Neutrophil (primary cell): ENCODE measurements at regions not wholly inside any gene's neighbourhood (a gene's known extent, or its start where the extent isn't known, plus 50 kb on each side); places are given as distances from the start of the nearest gene placed in this dataset.

Source experiments
- H3K27ac ChIP-seq: fragments of 200-600 bp; sonication (generic); 2 replicates; pipeline ENCODE4 v1.5.1; 2016; ENCODE audit warnings: mild to moderate bottlenecking, moderate library complexity
- H3K27me3 ChIP-seq: fragments of 200-600 bp; sonication (generic); 2 replicates; pipeline ENCODE4 v1.6.0; 2016; ENCODE audit warnings: mild to moderate bottlenecking
- H3K36me3 ChIP-seq: fragments of 200-600 bp; sonication (generic); 2 replicates; pipeline ENCODE4 v1.5.1; 2017
- H3K4me1 ChIP-seq, 2 experiments: fragments of 200-600 bp in 1 of 2; sonication (generic) in 1 of 2; 1 replicate in 1 of 2; 2 replicates in 1 of 2; pipeline versions ENCODE4 v1.5.1 to v1.6.1; 2013 to 2016; ENCODE audit warnings: low read depth in 1 of 2, low read length in 1 of 2, mild to moderate bottlenecking in 1 of 2, moderate library complexity in 1 of 2; ENCODE audit not compliant: control insufficient read depth in 1 of 2, insufficient read depth in 1 of 2
- H3K4me3 ChIP-seq, 2 experiments: fragments of 200-600 bp in 1 of 2; sonication (generic) in 1 of 2; 1 replicate in 1 of 2; 2 replicates in 1 of 2; pipeline ENCODE4 v1.5.1; 2013 to 2016; ENCODE audit warnings: low read depth in 1 of 2, low read length in 1 of 2, mild to moderate bottlenecking in 1 of 2, moderate library complexity in 1 of 2
- H3K9me3 ChIP-seq: fragments of 200-600 bp; sonication (generic); 2 replicates; pipeline ENCODE4 v1.5.1; 2016
- CTCF ChIP-seq: fragments of 200-600 bp; sonication (generic); IDR thresholded peaks from 2 replicates; pipeline ENCODE4 v1.5.1; 2016; ENCODE audit warnings: antibody characterized with exemption

GRCh38 chr5:157990583-157991181 is 131.7 kb upstream of the CLINT1 start:
- TF ChIP-seq CTCF = no peak

GRCh38 chr5:157989296-157989695 is 130.4 kb upstream of the CLINT1 start:
- no peak overlapping the region for H3K4me3 ChIP-seq
- peaks cover 8% of the 10 kb centered on the region for H3K27me3 ChIP-seq
- no peaks in the 10 kb centered on the region for H3K36me3 ChIP-seq
- no peak for TF ChIP-seq CTCF
- H3K4me1 ChIP-seq = no peaks in the 10 kb centered on the region
- no peaks in the 10 kb centered on the region for H3K9me3 ChIP-seq
- no peak overlapping the region for H3K27ac ChIP-seq

More at GRCh38 chr5:157990583-157991181, 131.7 kb upstream of the CLINT1 start:
- Histone ChIP-seq H3K4me1 (no peaks in the 10 kb centered on the region), H3K36me3 (no peaks in the 10 kb centered on the region), H3K4me3 (no peak overlapping the region), H3K9me3 (no peaks in the 10 kb centered on the region), H3K27ac (no peak overlapping the region), H3K27me3 (peaks cover 8% of the 10 kb centered on the region)

GRCh38 chr5:157987259-157987658 is 128.3 kb upstream of the CLINT1 start:
- H3K9me3 ChIP-seq = no peaks in the 10 kb centered on the region
- no peak overlapping the region for H3K27ac ChIP-seq
- no peaks in the 10 kb centered on the region for H3K4me1 ChIP-seq
- no peaks in the 10 kb centered on the region for H3K36me3 ChIP-seq
- no peak overlapping the region for H3K4me3 ChIP-seq
- H3K27me3 ChIP-seq = peaks cover 8% of the 10 kb centered on the region
- TF ChIP-seq CTCF = no peak

- Histone ChIP-seq H3K4me3 (no peak overlapping the region), H3K27me3 (peaks cover 8% of the 10 kb centered on the region), H3K9me3 (no peaks in the 10 kb centered on the region), H3K27ac (no peak overlapping the region), H3K36me3 (no peaks in the 10 kb centered on the region), H3K4me1 (no peaks in the 10 kb centered on the region)
- no peak for TF ChIP-seq CTCF
Observed at GRCh38 chr5:157986431-157986990, 127.6 kb upstream of the CLINT1 start.

GRCh38 chr5:157984611-157985010 is 125.7 kb upstream of the CLINT1 start:
- Histone ChIP-seq H3K4me3 (no peak overlapping the region), H3K4me1 (no peaks in the 10 kb centered on the region), H3K9me3 (no peaks in the 10 kb centered on the region), H3K27me3 (peaks cover 5% of the 10 kb centered on the region), H3K27ac (no peak overlapping the region), H3K36me3 (no peaks in the 10 kb centered on the region)
- TF ChIP-seq CTCF = no peak
